SU-DHL-6 (cell line): ENCODE measurements at regions not wholly inside any gene's neighbourhood (a gene's known extent, or its start where the extent isn't known, plus 50 kb on each side); places are given as distances from the start of the nearest gene placed in this dataset.
"Not testable (repeated sequence)": the region's sequence is repeated elsewhere in the genome, so short reads cannot be mapped to it uniquely, and the experiment has no call there.

Experiments used
- EZH2phosphoT487 ChIP-seq: fragments of 200-600 bp; sonication (generic), shearing (Covaris generic); conservative IDR thresholded peaks from 2 replicates; pipeline ENCODE4 v1.6.1; 2018; ENCODE audit warnings: mild to moderate bottlenecking, antibody characterized with exemption, low read length, moderate library complexity, mixed read lengths
- TF ChIP-seq, protein P1 (sequence below): fragments of 200-600 bp; sonication (generic); IDR thresholded peaks from one replicate; pipeline ENCODE4 v1.5.1; 2017; ENCODE audit warnings: antibody characterized with exemption, mild to moderate bottlenecking, low read length, moderate library complexity; ENCODE audit not compliant: insufficient read depth, poor library complexity, severe bottlenecking

DNA sequence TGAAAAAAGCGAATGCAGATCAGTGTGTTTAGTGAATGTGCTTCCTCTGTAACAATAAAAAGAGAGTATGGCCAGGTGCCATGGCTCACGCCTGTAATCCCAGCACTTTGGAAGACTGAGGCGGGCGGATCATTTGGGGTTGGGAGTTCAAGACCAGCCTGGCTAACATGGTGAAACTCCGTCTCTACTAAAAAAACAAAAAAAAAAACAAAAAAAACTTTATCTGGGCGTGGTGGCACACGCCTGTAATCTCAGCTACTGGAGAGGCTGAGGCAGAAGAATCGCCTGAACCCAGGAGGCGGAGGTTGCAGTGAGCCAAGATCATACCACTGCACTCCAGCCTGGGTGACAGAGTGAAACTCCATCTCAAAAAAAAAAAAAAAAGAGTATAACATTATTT lies 152.9 kb downstream of the ZFP64 start:
- TF ChIP-seq, protein P1, sequence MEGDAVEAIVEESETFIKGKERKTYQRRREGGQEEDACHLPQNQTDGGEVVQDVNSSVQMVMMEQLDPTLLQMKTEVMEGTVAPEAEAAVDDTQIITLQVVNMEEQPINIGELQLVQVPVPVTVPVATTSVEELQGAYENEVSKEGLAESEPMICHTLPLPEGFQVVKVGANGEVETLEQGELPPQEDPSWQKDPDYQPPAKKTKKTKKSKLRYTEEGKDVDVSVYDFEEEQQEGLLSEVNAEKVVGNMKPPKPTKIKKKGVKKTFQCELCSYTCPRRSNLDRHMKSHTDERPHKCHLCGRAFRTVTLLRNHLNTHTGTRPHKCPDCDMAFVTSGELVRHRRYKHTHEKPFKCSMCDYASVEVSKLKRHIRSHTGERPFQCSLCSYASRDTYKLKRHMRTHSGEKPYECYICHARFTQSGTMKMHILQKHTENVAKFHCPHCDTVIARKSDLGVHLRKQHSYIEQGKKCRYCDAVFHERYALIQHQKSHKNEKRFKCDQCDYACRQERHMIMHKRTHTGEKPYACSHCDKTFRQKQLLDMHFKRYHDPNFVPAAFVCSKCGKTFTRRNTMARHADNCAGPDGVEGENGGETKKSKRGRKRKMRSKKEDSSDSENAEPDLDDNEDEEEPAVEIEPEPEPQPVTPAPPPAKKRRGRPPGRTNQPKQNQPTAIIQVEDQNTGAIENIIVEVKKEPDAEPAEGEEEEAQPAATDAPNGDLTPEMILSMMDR, result not testable (repeated sequence)
- not testable (repeated sequence) for TF ChIP-seq EZH2phosphoT487
